ENCODE measurements at regions not wholly inside any gene's neighbourhood (a gene's known extent, or its start where the extent isn't known, plus 50 kb on each side); places are given as distances from the start of the nearest gene placed in this dataset.

DNA sequence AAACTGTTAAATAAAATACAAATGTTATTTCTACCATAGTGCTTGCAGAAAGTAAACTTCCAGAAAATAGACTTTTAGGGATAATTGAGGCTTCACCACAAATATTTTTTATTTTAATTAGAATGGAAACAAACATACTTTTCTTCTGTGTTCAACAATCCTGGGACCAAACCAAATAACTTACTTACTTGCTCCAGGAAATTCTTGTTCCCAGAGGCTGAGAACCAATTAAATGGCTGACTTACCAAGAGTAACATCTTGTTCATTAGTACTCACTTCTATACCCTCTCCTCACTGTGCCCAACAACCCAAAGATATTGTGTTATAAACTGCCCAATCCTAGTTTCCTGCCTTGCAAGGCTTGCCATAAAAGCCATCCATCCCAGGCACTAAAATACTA is 172.2 kb upstream of the PFN2 start:
- no peak for TF ChIP-seq CTCF (IDR thresholded peaks at IDR 0.05; ENCODE audit: borderline replicate concordance, control extremely low read depth, extremely low read depth, insufficient read depth, missing control alignments)
- DNase-seq (ENCODE audit: low spot score), result no peak
- in situ Hi-C loops (cut with MboI; ENCODE audit: low sequenced_read_pairs, unreplicated experiment), result no loop called here

DNA sequence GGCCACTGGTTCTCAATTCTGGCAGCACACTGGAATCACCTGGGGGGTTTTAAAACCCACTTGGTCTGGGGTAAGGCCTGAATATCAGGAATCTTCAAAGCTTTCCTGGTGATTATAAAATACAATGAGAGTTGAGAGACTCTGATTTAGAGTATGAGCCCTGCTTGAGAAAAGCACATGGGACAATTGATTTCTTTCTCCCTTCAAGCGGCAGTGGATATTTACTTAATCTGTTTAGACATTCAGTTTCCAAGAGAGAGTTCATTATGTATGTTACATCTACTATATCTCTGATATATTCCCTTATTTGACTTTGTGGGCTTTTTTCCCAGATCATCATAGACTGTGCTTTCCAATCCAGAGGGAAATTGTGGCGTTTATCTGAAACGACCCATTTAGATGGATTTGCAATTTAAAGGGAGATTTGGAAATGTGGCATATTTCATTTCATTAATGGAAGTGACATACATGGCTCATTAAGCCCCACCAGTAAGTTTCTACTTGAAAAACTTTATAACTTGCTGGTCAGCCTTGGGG is 171.2 kb upstream of the PFN2 start:
- in situ Hi-C loops (cut with MboI; ENCODE audit: low sequenced_read_pairs, unreplicated experiment), result no loop called here
- DNase-seq (ENCODE audit: low spot score), result no peak
- no peak for TF ChIP-seq CTCF (IDR thresholded peaks at IDR 0.05; ENCODE audit: borderline replicate concordance, control extremely low read depth, extremely low read depth, insufficient read depth, missing control alignments)

DNA sequence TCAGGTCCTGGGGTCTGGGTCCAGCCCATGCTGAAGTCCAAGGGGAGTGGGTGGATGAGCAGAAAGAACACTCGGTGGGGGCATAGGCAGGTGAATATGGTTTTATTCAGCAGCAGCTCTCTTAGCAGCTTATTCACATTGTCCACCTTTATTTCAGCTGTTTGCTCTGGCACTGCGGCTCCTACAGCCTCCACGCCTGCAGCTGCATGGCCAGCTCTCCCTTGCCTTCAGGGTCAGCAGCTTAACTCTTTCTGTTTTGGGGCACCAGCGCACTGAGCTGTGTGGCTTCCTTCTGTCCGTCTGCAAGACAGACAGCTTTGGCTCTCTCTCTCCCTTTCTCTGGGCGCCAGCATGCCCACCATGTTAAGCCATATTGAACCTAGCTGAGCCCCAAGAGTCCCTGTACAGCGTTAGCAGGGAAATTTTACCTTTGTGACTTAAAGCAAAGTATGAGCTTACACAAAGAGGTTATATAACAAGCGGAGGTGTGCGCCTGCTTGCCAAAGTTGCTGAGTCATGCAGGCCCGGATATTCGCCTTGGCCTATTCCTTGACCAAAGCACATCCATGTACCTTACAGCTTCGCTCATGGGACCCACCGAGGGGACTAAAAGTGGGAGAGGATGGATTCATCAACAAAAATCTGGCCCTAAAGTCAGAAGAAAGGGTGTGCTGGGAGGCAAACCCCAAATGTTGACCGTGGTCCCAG is 170.1 kb upstream of the PFN2 start:
- in situ Hi-C loops (cut with MboI; ENCODE audit: low sequenced_read_pairs, unreplicated experiment), result no loop called here
- DNase-seq (ENCODE audit: low spot score), result no peak
- TF ChIP-seq CTCF (IDR thresholded peaks at IDR 0.05; ENCODE audit: borderline replicate concordance, control extremely low read depth, extremely low read depth, insufficient read depth, missing control alignments), result no peak

- in situ Hi-C loops (cut with MboI; ENCODE audit: low sequenced_read_pairs, unreplicated experiment), result no loop called here
- DNase-seq (ENCODE audit: low spot score), result no peak
- TF ChIP-seq CTCF (IDR thresholded peaks at IDR 0.05; ENCODE audit: borderline replicate concordance, control extremely low read depth, extremely low read depth, insufficient read depth, missing control alignments), result no peak
Measured at GRCh38 chr3:150138824-150139223, 168.1 kb upstream of the PFN2 start.

GRCh38 chr3:150136242-150136641 is 165.5 kb upstream of the PFN2 start:
- no peak for TF ChIP-seq CTCF (IDR thresholded peaks at IDR 0.05; ENCODE audit: borderline replicate concordance, control extremely low read depth, extremely low read depth, insufficient read depth, missing control alignments)
- no peak for DNase-seq (ENCODE audit: low spot score)
- in situ Hi-C loops (cut with MboI; ENCODE audit: low sequenced_read_pairs, unreplicated experiment), result no loop called here

DNA sequence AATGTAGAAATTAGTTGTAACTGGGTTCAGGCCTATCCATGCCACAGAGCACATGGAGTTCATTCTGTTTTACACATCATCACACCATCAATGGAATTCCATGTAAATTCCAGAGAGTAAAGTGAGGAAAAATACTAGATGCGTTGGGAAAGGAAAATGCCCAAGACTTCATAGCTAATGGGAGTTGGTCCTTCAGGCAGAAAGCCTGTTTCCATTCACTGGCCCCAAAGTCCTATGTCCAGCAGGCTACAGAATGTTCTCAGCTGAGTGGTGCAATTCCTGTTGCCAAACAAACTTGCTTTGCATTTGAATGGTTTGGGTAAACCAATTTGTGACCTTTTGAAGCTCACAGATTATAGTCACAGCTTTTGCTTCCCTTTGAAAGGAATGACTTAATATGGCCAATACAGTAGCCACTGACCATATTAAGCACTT is 164.6 kb upstream of the PFN2 start:
- no peak for TF ChIP-seq CTCF (IDR thresholded peaks at IDR 0.05; ENCODE audit: borderline replicate concordance, control extremely low read depth, extremely low read depth, insufficient read depth, missing control alignments)
- in situ Hi-C loops (cut with MboI; ENCODE audit: low sequenced_read_pairs, unreplicated experiment), result no loop called here
- no peak for DNase-seq (ENCODE audit: low spot score)

Data from GM13976 (cell line).